ENCODE measurements at regions not wholly inside any gene's neighbourhood (a gene's known extent, or its start where the extent isn't known, plus 50 kb on each side); places are given as distances from the start of the nearest gene placed in this dataset.
"Not testable (repeated sequence)": the region's sequence is repeated elsewhere in the genome, so short reads cannot be mapped to it uniquely, and the experiment has no call there.

DNA sequence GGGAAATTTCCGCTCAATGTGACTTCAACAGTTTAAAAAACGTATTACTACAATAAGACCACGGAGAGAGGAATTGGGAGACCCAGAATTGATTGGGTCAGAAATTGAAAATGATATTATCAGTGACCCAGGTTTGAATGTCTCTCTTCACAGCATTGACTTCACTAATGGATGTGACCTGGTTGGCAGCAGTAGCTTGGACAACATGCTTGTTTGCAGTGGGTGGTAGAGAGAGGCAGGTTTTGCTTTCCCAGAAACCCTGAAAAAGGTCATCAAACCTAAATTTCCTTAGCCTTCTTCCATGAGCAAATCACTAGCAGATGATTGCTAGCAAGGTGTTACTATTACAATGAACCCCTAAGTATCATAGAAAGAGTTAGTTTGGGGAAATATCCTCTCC is 89.7 kb upstream of the ANTXRL start:
- DNase-seq = no peak
- intact Hi-C loops (cut with DNase I) = no loop called here
- no peak for ATAC-seq
- TF ChIP-seq, protein P1, sequence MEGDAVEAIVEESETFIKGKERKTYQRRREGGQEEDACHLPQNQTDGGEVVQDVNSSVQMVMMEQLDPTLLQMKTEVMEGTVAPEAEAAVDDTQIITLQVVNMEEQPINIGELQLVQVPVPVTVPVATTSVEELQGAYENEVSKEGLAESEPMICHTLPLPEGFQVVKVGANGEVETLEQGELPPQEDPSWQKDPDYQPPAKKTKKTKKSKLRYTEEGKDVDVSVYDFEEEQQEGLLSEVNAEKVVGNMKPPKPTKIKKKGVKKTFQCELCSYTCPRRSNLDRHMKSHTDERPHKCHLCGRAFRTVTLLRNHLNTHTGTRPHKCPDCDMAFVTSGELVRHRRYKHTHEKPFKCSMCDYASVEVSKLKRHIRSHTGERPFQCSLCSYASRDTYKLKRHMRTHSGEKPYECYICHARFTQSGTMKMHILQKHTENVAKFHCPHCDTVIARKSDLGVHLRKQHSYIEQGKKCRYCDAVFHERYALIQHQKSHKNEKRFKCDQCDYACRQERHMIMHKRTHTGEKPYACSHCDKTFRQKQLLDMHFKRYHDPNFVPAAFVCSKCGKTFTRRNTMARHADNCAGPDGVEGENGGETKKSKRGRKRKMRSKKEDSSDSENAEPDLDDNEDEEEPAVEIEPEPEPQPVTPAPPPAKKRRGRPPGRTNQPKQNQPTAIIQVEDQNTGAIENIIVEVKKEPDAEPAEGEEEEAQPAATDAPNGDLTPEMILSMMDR (IDR thresholded peaks at IDR 0.05) = no peak
- Histone ChIP-seq H3K4me1 (no peaks in the 10 kb centered on the region), H3K9me3 (no peaks in the 10 kb centered on the region), H3K27me3 (peaks cover 0 to 6% (median 0%) of the 10 kb centered on the region in 7 donors), H3K27ac (no peak overlapping the region), H3K4me3 (no peak overlapping the region), H3K36me3 (no peaks in the 10 kb centered on the region)
- 79 to 85% methylated on average over 3 of the region's 3 CpGs for WGBS, 2 donors

DNA sequence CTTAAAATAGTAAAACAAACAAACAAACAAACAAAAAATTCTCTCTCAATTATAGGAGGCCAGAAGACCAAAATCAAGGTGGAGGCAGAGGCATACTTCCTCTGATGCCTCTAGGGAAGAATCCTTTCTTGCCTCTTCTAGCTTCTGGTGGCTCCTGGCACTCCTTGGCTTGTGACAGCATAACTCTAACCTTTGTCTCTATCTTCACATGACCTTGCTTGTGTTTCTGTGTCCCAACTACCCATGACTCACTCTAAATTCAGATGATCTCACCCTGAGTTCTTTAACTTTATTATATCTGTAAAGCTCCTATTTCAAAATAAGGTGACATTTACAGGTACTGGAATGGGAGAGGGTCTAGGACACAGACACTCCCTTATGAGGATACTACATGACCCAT is 88.3 kb upstream of the ANTXRL start:
- no peaks in the 10 kb centered on the region for H3K4me1 ChIP-seq
- no peak for DNase-seq
- peaks cover 0 to 6% (median 0%) of the 10 kb centered on the region in 7 donors for H3K27me3 ChIP-seq
- TF ChIP-seq, protein P1 (IDR thresholded peaks at IDR 0.05) = no peak
- no peak overlapping the region for H3K27ac ChIP-seq
- H3K9me3 ChIP-seq = no peaks in the 10 kb centered on the region
- no peaks in the 10 kb centered on the region for H3K36me3 ChIP-seq
- H3K4me3 ChIP-seq = no peak overlapping the region
- intact Hi-C loops (cut with DNase I) = no loop called here
- ATAC-seq = no peak

DNA sequence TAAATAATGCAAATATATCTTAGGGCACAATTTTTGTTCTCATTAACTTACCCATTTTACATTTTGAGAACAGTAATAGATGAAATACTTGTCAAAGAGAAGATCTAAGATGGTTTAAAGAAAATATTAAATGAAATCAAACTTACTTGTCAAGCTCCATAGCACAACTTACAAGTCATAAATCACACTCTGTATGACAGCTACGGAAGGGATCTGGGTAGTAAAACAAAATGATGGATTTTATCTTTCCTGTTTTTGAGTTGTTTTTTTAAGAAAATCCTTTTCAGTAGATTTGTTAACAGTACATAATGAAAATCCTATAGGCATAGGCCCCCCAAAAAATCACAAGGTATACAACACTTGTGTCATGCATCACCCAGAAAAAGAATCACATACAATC is 84.4 kb upstream of the ANTXRL start:
- ATAC-seq = not testable (repeated sequence)

DNA sequence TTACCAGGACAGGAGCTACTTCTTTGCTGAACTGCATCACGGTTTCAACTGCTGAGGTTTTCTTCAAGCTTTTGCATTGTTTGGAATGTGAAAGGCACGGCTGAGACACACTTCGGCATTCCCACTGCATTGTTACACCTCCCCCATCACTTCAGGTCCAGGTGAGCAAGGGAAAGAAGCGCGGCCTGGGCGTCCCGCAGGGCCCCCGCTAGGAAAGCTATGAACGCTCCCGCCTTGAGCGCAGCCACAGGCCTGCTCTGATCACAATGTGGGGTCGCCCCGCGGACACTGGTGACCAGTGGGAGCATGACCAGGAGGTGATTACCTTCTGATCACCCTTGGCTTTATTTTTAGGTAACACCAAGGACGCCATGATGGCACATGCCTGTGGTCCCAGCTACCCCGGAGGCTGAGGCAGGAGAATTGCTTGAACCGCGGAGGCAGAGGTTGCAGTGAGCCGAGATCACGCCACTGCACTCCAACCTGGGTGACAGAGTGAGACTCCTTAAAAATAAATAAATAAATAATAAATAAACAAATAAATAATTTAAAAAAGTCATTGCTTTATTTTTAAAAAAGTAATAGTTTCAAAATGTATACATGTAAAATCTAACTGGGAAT is 82.2 kb upstream of the ANTXRL start:
- H3K9me3 ChIP-seq; H3K4me3 ChIP-seq; H3K4me1 ChIP-seq; H3K27me3 ChIP-seq; H3K36me3 ChIP-seq; H3K27ac ChIP-seq; ATAC-seq; intact Hi-C loops (cut with DNase I); DNase-seq: not testable (repeated sequence)
- 89% methylated on average over 20 of the region's 20 CpGs for WGBS, 2 donors

More for the DNA sequence above, 84.4 kb upstream of the ANTXRL start:
- H3K4me3 ChIP-seq; H3K4me1 ChIP-seq; H3K27me3 ChIP-seq; H3K36me3 ChIP-seq; intact Hi-C loops (cut with DNase I); DNase-seq; H3K27ac ChIP-seq; H3K9me3 ChIP-seq: not testable (repeated sequence)
- 73 to 94% methylated on average over 1 of the region's 1 CpG for WGBS, 2 donors

DNA sequence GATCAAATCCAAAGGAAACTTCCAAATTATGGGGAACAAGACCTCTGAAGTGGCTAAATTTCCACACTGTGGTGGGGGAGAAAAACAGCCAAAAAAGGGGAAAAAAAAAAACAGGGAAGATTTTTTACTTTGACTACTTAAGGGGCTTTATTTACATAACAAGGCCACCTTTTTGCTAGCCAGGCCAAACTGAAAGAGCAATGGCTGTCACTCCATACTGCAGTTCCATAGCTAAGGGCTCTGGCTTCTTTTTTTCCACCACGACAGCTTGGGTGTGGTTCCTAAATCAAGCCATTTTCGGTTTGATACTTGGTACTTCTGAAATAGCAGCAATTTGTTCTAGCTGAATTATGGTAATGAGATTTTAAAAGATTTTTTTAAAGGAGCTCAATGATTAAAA is 76.4 kb upstream of the ANTXRL start:
- H3K27me3 ChIP-seq; intact Hi-C loops (cut with DNase I); H3K4me3 ChIP-seq; H3K27ac ChIP-seq; H3K36me3 ChIP-seq; ATAC-seq; H3K9me3 ChIP-seq; DNase-seq; H3K4me1 ChIP-seq: not testable (repeated sequence)
- WGBS, 2 donors = no CpG with 5 or more reads among the region's 2 CpGs

DNA sequence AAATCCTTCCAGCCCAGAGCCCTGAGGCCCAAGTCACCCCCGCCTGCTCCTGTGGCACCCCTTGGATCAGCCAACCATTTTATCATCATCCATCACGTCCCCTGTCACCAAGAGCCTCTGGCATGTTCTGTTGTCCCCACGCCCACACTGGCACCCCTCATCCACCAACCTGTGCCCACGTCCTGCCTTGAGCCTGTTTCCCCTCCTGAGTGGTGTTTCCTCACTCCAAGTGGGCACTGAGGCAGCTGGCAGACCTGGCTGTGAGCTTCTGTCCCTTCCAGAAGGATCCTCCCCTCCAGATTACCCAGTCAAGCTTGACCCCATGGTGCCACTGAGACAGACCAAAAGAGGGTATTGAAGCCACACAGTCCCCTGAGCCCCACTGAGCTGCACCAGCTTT is 71.4 kb upstream of the ANTXRL start:
- DNase-seq = no peak
- ATAC-seq = no peak
- Histone ChIP-seq H3K4me1 (no peaks in the 10 kb centered on the region), H3K27ac (no peak overlapping the region), H3K36me3 (no peaks in the 10 kb centered on the region), H3K27me3 (peaks cover 0 to 13% (median 0%) of the 10 kb centered on the region in 7 donors), H3K4me3 (no peak overlapping the region), H3K9me3 (no peaks in the 10 kb centered on the region)
- intact Hi-C loops (cut with DNase I) = no loop called here
- 68 to 78% methylated on average over 4 of the region's 4 CpGs for WGBS, 2 donors
- TF ChIP-seq, protein P1 (IDR thresholded peaks at IDR 0.05) = no peak

Data from heart right ventricle (tissue), 16 donors.